IMR-90 (cell line): ENCODE measurements at regions not wholly inside any gene's neighbourhood (a gene's known extent, or its start where the extent isn't known, plus 50 kb on each side); places are given as distances from the start of the nearest gene placed in this dataset.

ENCODE experiments used
- BHLHE40 ChIP-seq: fragments of 150-350 bp; IDR thresholded peaks from 2 replicates; pipeline ENCODE4 v1.6.1; 2016; ENCODE audit warnings: mild to moderate bottlenecking, low read depth, low read length
- CTCF ChIP-seq: conservative IDR thresholded peaks from 2 replicates; pipeline ENCODE4 v1.5.1; 2012; ENCODE audit warnings: mild to moderate bottlenecking, low read depth, low read length, improper control_type of control experiment
- ELK1 ChIP-seq: fragments of 150-350 bp; IDR thresholded peaks from 2 replicates; pipeline ENCODE4 v1.6.1; 2016; ENCODE audit warnings: low read depth, mild to moderate bottlenecking, low read length, moderate library complexity, borderline replicate concordance
- MXI1 ChIP-seq: IDR thresholded peaks from 2 replicates; pipeline ENCODE4 v1.6.1; 2012; ENCODE audit warnings: low read depth, mild to moderate bottlenecking, low read length, moderate library complexity, borderline replicate concordance
- POLR2A ChIP-seq: IDR thresholded peaks from 2 replicates; pipeline ENCODE4 v1.6.1; 2012; ENCODE audit warnings: mild to moderate bottlenecking, low read depth, low read length
- RAD21 ChIP-seq: IDR thresholded peaks from 2 replicates; pipeline ENCODE4 v1.6.1; 2012; ENCODE audit warnings: low read length, improper control_type of control experiment

- TF ChIP-seq RAD21 (no peak), CTCF (no peak), MXI1 (no peak), POLR2A (no peak), ELK1 (no peak), BHLHE40 (no peak)
Observed at GRCh38 chr1:192459467-192459866, 116.1 kb upstream of the RGS1 start.
